Parathyroid adenoma (tissue), 2 donors: ENCODE measurements at regions not wholly inside any gene's neighbourhood (a gene's known extent, or its start where the extent isn't known, plus 50 kb on each side); places are given as distances from the start of the nearest gene placed in this dataset.

Experiments used
- H2AFZ ChIP-seq: fragments of 300-600 bp; sonication (generic); one replicate; pipeline ENCODE4 v1.7.0; 2017; ENCODE audit warnings: antibody characterized with exemption, mild to moderate bottlenecking
- H3K27ac ChIP-seq: fragments of 300-600 bp; sonication (generic); one replicate; pipeline ENCODE4 v1.7.0; 2017
- H3K27me3 ChIP-seq: fragments of 300-600 bp; sonication (generic); one replicate; pipeline ENCODE4 v1.7.0; 2017; ENCODE audit warnings: low read length; ENCODE audit not compliant: control insufficient read depth, insufficient read depth
- H3K36me3 ChIP-seq: fragments of 300-600 bp; sonication (generic); one replicate; pipeline ENCODE4 v1.7.0; 2017; ENCODE audit warnings: low read length; ENCODE audit not compliant: control insufficient read depth, insufficient read depth
- H3K4me1 ChIP-seq: fragments of 300-600 bp; sonication (generic); one replicate; pipeline ENCODE4 v1.7.0; 2017; ENCODE audit warnings: control low read depth
- H3K4me2 ChIP-seq: fragments of 300-600 bp; sonication (generic); one replicate; pipeline ENCODE4 v1.7.0; 2017; ENCODE audit warnings: low read length
- H3K4me3 ChIP-seq: fragments of 300-600 bp; sonication (generic); one replicate; pipeline ENCODE4 v1.7.0; 2017; ENCODE audit warnings: low read depth, low read length
- H3K79me2 ChIP-seq: fragments of 300-600 bp; sonication (generic); one replicate; pipeline ENCODE4 v1.7.0; 2017; ENCODE audit warnings: control low read depth
- H3K9ac ChIP-seq: fragments of 300-600 bp; sonication (generic); one replicate; pipeline ENCODE4 v1.7.0; 2017; ENCODE audit warnings: mild to moderate bottlenecking
- H3K9me3 ChIP-seq: fragments of 300-600 bp; sonication (generic); one replicate; pipeline ENCODE4 v1.7.0; 2017; ENCODE audit warnings: low read length; ENCODE audit not compliant: control insufficient read depth
- TF ChIP-seq, protein P1 (sequence below): fragments of 300-600 bp; sonication (generic); IDR thresholded peaks from one replicate; pipeline ENCODE4 v1.7.0; 2017; ENCODE audit warnings: antibody characterized with exemption, mild to moderate bottlenecking
- donor health status: primary hyperparathyroidism.

DNA sequence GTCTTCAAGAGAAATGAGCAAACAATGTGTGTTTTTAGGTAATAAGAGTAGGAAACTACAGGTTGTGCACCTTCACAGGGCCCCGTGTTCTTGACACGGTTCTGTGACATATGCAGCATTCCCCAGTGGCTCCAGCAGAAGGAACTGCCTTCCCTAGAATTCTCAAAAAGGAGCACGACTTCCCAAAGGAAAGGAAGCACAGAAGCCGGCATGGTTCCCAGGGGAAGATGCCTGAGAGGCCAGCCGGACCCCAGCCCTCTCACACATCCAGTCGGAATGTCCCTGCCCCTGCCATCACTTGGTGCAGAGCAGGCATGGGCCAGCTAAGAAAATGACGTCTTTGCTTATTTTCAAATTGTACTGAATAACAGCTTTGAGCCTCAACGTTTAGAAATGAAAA is 187.3 kb upstream of the NSMCE3 start:
- Histone ChIP-seq H3K27ac (peak overlapping the region; percentile 91), H3K36me3 (no peaks in the 10 kb centered on the region), H3K4me1 (peaks cover 50% of the 10 kb centered on the region), H3K79me2 (peaks cover 10% of the 10 kb centered on the region), H3K9me3 (no peaks in the 10 kb centered on the region), H3K4me2 (no peak overlapping the region), H3K4me3 (no peak overlapping the region), H3K9ac (no peak overlapping the region), H3K27me3 (no peaks in the 10 kb centered on the region), H2AFZ (no peak overlapping the region)
- TF ChIP-seq, protein P1, sequence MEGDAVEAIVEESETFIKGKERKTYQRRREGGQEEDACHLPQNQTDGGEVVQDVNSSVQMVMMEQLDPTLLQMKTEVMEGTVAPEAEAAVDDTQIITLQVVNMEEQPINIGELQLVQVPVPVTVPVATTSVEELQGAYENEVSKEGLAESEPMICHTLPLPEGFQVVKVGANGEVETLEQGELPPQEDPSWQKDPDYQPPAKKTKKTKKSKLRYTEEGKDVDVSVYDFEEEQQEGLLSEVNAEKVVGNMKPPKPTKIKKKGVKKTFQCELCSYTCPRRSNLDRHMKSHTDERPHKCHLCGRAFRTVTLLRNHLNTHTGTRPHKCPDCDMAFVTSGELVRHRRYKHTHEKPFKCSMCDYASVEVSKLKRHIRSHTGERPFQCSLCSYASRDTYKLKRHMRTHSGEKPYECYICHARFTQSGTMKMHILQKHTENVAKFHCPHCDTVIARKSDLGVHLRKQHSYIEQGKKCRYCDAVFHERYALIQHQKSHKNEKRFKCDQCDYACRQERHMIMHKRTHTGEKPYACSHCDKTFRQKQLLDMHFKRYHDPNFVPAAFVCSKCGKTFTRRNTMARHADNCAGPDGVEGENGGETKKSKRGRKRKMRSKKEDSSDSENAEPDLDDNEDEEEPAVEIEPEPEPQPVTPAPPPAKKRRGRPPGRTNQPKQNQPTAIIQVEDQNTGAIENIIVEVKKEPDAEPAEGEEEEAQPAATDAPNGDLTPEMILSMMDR = no peak

DNA sequence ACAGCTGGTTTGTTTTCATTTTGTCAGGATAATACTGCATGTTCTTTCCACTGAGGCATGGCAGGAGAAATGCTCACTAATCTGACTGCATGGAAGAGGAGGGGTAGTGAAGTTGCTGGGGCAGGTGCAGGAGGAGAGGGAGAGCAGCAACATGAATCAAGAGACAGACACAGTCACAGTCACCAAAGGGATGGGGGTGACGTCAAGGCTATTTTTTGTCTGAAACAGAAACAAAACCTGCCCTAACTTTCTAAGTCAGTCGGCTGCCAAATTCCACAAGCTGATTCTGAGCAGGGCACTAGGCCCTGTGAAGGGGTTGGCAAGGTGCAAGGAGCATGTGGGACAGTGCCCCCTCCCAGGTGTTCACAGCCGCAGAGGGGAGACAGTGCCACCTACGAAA is 186.6 kb upstream of the NSMCE3 start:
- no peak overlapping the region for H3K4me3 ChIP-seq
- H3K4me1 ChIP-seq = peaks cover 56% of the 10 kb centered on the region
- no peaks in the 10 kb centered on the region for H3K27me3 ChIP-seq
- H3K9ac ChIP-seq = no peak overlapping the region
- no peaks in the 10 kb centered on the region for H3K9me3 ChIP-seq
- H3K36me3 ChIP-seq = no peaks in the 10 kb centered on the region
- H3K79me2 ChIP-seq = peaks cover 12% of the 10 kb centered on the region
- TF ChIP-seq, protein P1 = no peak
- H2AFZ ChIP-seq = no peak overlapping the region
- no peak overlapping the region for H3K4me2 ChIP-seq
- H3K27ac ChIP-seq = peak overlapping the region; percentile 91

DNA sequence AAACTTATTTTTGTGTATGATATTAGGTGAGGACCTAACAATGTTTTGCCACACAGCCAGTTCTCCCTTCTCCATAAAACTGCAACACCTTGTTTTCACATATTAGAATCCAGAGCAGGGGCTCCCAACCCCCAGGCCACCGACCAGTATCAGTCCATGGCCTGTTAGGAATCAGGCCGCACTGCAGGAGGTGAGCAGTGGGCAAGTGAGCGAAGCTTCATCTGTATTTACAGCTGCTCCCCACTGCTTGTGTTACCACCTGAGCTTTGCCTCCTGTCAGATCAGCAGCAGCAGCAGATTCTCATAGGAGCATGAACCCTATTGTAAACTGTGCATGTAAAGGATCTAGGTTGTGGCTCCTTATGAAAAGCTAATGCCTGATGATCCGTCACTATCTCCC is 185.9 kb upstream of the NSMCE3 start:
- Histone ChIP-seq H3K4me1 (peaks cover 56% of the 10 kb centered on the region), H3K36me3 (no peaks in the 10 kb centered on the region), H2AFZ (no peak overlapping the region), H3K9me3 (no peaks in the 10 kb centered on the region), H3K27ac (peak overlapping the region; percentile 91), H3K4me2 (no peak overlapping the region), H3K27me3 (no peaks in the 10 kb centered on the region), H3K79me2 (peaks cover 12% of the 10 kb centered on the region), H3K9ac (no peak overlapping the region), H3K4me3 (no peak overlapping the region)
- TF ChIP-seq, protein P1 = no peak

DNA sequence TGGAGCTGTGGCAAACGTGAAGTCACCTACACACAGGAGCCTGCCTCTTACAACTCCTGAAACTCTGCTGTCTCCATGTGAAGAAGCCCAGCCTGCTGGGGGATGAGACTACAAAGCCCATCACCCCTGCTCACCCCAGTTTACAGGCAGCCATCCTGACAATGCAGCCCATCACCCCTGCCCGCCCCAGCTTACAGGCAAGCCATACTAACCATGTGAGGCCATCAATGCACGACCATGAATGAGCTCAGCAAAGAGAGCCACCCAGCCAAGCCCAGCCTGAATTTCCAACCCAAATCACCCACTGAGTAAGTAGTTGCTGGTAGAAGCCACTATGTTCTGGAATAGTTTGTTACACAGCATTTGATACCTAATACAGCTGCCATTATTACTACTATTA is 185.4 kb upstream of the NSMCE3 start:
- TF ChIP-seq, protein P1 = no peak
- Histone ChIP-seq H3K9me3 (no peaks in the 10 kb centered on the region), H3K9ac (no peak overlapping the region), H3K27me3 (no peaks in the 10 kb centered on the region), H3K36me3 (no peaks in the 10 kb centered on the region), H2AFZ (no peak overlapping the region), H3K79me2 (peaks cover 12% of the 10 kb centered on the region), H3K4me1 (peaks cover 54% of the 10 kb centered on the region), H3K27ac (peak overlapping the region; percentile 91), H3K4me2 (no peak overlapping the region), H3K4me3 (no peak overlapping the region)

DNA sequence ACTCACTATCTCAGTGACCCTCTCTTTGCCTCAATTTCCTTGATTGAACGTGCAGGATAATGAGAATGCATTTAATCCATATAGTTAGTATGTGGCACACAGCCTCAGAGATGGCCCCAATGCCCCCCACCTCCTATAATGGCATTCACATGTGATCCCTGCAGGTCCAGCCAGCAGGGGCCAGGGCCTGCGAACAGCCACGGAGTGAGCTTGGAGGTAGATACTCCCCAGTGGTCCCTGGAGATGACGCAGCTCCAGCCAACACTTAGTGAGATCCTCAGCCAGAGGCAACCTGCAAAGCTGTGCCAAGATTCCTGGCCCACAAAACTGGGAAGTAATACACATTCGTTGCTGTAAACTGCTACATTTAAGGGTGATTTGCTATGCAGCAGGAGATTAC is 184.9 kb upstream of the NSMCE3 start:
- Histone ChIP-seq H3K9me3 (no peaks in the 10 kb centered on the region), H3K36me3 (no peaks in the 10 kb centered on the region), H3K9ac (no peak overlapping the region), H3K79me2 (peaks cover 12% of the 10 kb centered on the region), H3K4me3 (no peak overlapping the region), H3K27me3 (no peaks in the 10 kb centered on the region), H3K4me2 (no peak overlapping the region), H2AFZ (no peak overlapping the region), H3K4me1 (peaks cover 49% of the 10 kb centered on the region), H3K27ac (peak overlapping the region; percentile 91)
- TF ChIP-seq, protein P1 = no peak
